GM21381 (cell line): ENCODE measurements at regions not wholly inside any gene's neighbourhood (a gene's known extent, or its start where the extent isn't known, plus 50 kb on each side); places are given as distances from the start of the nearest gene placed in this dataset.
"Not testable (repeated sequence)": the region's sequence is repeated elsewhere in the genome, so short reads cannot be mapped to it uniquely, and the experiment has no call there.

ENCODE experiments used
- ATAC-seq: cut with Tn5 transposase; IDR thresholded peaks from one replicate; pipeline ENCODE4 v1.9.1; 2021; ENCODE audit warnings: mild to moderate bottlenecking, moderate library complexity; ENCODE audit not compliant: unreplicated experiment

- no peak for ATAC-seq
Observed at GRCh38 chr4:134539729-134540231, 338.2 kb upstream of the PABPC4L start.

GRCh38 chr4:134537701-134538100 lies 336.1 kb upstream of the PABPC4L start:
- no peak for ATAC-seq

GRCh38 chr4:134533068-134533467 lies 331.5 kb upstream of the PABPC4L start:
- no peak for ATAC-seq

- ATAC-seq: no peak
Observed at GRCh38 chr4:134531013-134531412, 329.4 kb upstream of the PABPC4L start.

- ATAC-seq: no peak
Observed at GRCh38 chr4:134529629-134530028, 328.0 kb upstream of the PABPC4L start.

GRCh38 chr4:134518574-134519217 lies 317.1 kb upstream of the PABPC4L start:
- no peak for ATAC-seq

GRCh38 chr4:134510544-134510943 lies 309.0 kb upstream of the PABPC4L start:
- no peak for ATAC-seq

GRCh38 chr4:134505511-134505910 lies 303.9 kb upstream of the PABPC4L start:
- ATAC-seq: no peak

- ATAC-seq: no peak
Observed at GRCh38 chr4:134501973-134502643, 300.5 kb upstream of the PABPC4L start.

GRCh38 chr4:134501488-134501887 lies 299.9 kb upstream of the PABPC4L start:
- not testable (repeated sequence) for ATAC-seq

- ATAC-seq: no peak
Observed at GRCh38 chr4:134499074-134499473, 297.5 kb upstream of the PABPC4L start.

GRCh38 chr4:134490863-134491262 lies 289.3 kb upstream of the PABPC4L start:
- ATAC-seq: no peak

- ATAC-seq: not testable (repeated sequence)
Observed at GRCh38 chr4:134483514-134483913, 281.9 kb upstream of the PABPC4L start.

- ATAC-seq: no peak
Observed at GRCh38 chr4:134471569-134471968, 270.0 kb upstream of the PABPC4L start.

- ATAC-seq: no peak
Observed at GRCh38 chr4:134470544-134470943, 269.0 kb upstream of the PABPC4L start.

- no peak for ATAC-seq
Observed at GRCh38 chr4:134465417-134465816, 263.8 kb upstream of the PABPC4L start.

- ATAC-seq: no peak
Observed at GRCh38 chr4:134463771-134464170, 262.2 kb upstream of the PABPC4L start.

GRCh38 chr4:134426821-134427220 lies 225.2 kb upstream of the PABPC4L start:
- no peak for ATAC-seq

GRCh38 chr4:134425756-134426155 lies 224.2 kb upstream of the PABPC4L start:
- no peak for ATAC-seq

GRCh38 chr4:134422776-134423175 lies 221.2 kb upstream of the PABPC4L start:
- no peak for ATAC-seq

- no peak for ATAC-seq
Observed at GRCh38 chr4:134421734-134422133, 220.1 kb upstream of the PABPC4L start.

- no peak for ATAC-seq
Observed at GRCh38 chr4:134408897-134409296, 207.3 kb upstream of the PABPC4L start.
